Stomach (tissue), 4 donors: ENCODE measurements at regions not wholly inside any gene's neighbourhood (a gene's known extent, or its start where the extent isn't known, plus 50 kb on each side); places are given as distances from the start of the nearest gene placed in this dataset.

ENCODE experiments used
- EP300 ChIP-seq: sonication (generic); formaldehyde crosslinking; IDR thresholded peaks from one replicate; pipeline ENCODE4 v1.6.1; 2017; ENCODE audit warnings: antibody characterized with exemption
- POLR2A ChIP-seq, 4 donors: fragments of 450-650 bp; IDR thresholded peaks; one replicate each; pipeline ENCODE4 v1.6.1; 2016; ENCODE audit warnings: antibody characterized with exemption in 4 of 4, control low read depth in 2 of 4, mild to moderate bottlenecking in 1 of 4, moderate library complexity in 1 of 4
- TF ChIP-seq, protein P1 (sequence below), 7 experiments: fragments of 450-650 bp in 4 of 7; fragments of 200-600 bp in 3 of 7; sonication (generic) in 3 of 7; IDR thresholded peaks; one replicate each; pipeline ENCODE4 v1.5.1; 2016 to 2019; ENCODE audit warnings: antibody characterized with exemption in 7 of 7, control low read depth in 2 of 7, mild to moderate bottlenecking in 1 of 7

DNA sequence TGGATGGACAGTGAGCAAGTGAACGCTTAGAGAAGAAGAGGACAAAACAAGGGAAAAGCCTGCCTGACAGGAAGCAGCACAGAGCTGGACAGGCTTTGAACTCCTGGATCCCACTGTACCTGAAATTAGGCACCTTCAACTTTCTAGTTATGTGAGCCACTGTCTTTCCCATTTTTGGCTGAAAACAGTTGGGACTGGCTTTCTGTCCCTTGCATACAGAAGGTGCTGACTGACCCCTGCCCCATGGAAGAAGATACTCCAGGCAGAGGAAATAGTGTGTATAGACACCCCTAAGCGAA, 122.8 kb downstream of the CEBPB start:
- TF ChIP-seq, protein P1, sequence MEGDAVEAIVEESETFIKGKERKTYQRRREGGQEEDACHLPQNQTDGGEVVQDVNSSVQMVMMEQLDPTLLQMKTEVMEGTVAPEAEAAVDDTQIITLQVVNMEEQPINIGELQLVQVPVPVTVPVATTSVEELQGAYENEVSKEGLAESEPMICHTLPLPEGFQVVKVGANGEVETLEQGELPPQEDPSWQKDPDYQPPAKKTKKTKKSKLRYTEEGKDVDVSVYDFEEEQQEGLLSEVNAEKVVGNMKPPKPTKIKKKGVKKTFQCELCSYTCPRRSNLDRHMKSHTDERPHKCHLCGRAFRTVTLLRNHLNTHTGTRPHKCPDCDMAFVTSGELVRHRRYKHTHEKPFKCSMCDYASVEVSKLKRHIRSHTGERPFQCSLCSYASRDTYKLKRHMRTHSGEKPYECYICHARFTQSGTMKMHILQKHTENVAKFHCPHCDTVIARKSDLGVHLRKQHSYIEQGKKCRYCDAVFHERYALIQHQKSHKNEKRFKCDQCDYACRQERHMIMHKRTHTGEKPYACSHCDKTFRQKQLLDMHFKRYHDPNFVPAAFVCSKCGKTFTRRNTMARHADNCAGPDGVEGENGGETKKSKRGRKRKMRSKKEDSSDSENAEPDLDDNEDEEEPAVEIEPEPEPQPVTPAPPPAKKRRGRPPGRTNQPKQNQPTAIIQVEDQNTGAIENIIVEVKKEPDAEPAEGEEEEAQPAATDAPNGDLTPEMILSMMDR (IDR thresholded peaks at IDR 0.05): no peak
- TF ChIP-seq EP300: no peak
- no peak for TF ChIP-seq POLR2A (IDR thresholded peaks at IDR 0.05)
